ENCODE measurements at regions not wholly inside any gene's neighbourhood (a gene's known extent, or its start where the extent isn't known, plus 50 kb on each side); places are given as distances from the start of the nearest gene placed in this dataset.

DNA sequence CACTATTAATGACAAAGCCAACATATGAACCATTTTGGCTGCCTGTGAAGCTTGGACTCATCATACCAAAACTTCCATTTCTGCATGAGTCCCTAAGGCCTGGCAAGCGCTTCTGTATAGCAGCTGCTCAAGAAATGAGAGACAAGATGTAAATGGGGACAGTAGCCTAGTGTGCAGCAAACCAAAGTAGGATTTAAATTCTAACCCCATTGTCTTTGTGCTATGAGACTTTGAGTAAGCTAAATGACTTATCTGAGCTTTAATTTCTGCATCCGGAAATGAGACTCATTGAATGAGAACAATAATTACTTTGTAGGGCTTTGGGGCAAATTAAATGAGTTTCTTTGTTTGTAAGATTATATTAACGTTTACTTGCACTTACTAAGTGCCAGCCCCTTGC, 536.4 kb upstream of the CDH7 start:
- no peak for DNase-seq (ENCODE audit: low spot score)
- Mint-ChIP-seq H3K4me3 (no peak overlapping the region), H3K27me3 (ENCODE audit: low read depth) (no peaks in the 10 kb centered on the region), H3K9me3 (no peaks in the 10 kb centered on the region), H3K27ac (no peak overlapping the region), H3K36me3 (no peaks in the 10 kb centered on the region), H3K4me1 (peaks cover 4% of the 10 kb centered on the region)
- ATAC-seq = no peak
- POLR2A ChIA-PET = no interaction called here
- CTCF ChIA-PET = interaction anchor here (2.0 kb wide), 1 partner anchor 13 kb away, joined by 7 read pairs; no protein-coding TSS in a partner anchor
- TF ChIP-seq, protein P1, sequence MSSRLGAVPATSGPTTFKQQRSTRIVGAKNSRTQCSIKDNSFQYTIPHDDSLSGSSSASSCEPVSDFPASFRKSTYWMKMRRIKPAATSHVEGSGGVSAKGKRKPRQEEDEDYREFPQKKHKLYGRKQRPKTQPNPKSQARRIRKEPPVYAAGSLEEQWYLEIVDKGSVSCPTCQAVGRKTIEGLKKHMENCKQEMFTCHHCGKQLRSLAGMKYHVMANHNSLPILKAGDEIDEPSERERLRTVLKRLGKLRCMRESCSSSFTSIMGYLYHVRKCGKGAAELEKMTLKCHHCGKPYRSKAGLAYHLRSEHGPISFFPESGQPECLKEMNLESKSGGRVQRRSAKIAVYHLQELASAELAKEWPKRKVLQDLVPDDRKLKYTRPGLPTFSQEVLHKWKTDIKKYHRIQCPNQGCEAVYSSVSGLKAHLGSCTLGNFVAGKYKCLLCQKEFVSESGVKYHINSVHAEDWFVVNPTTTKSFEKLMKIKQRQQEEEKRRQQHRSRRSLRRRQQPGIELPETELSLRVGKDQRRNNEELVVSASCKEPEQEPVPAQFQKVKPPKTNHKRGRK (CRISPR knock-in tag; IDR thresholded peaks at IDR 0.05; ENCODE audit: borderline replicate concordance) = no peak
- no peak for TF ChIP-seq SMAD4 (CRISPR knock-in tag; IDR thresholded peaks at IDR 0.05)
- no peak for TF ChIP-seq IRF2 (CRISPR knock-in tag; IDR thresholded peaks at IDR 0.05; ENCODE audit: borderline replicate concordance, low read depth)
- TF ChIP-seq ZNF232 (CRISPR knock-in tag; IDR thresholded peaks at IDR 0.05) = no peak
- no peak for TF ChIP-seq NR1H2 (CRISPR knock-in tag; IDR thresholded peaks at IDR 0.05)
- no peak for TF ChIP-seq ZNF416 (CRISPR knock-in tag; IDR thresholded peaks at IDR 0.05)
- TF ChIP-seq, protein P2, sequence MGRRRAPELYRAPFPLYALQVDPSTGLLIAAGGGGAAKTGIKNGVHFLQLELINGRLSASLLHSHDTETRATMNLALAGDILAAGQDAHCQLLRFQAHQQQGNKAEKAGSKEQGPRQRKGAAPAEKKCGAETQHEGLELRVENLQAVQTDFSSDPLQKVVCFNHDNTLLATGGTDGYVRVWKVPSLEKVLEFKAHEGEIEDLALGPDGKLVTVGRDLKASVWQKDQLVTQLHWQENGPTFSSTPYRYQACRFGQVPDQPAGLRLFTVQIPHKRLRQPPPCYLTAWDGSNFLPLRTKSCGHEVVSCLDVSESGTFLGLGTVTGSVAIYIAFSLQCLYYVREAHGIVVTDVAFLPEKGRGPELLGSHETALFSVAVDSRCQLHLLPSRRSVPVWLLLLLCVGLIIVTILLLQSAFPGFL (CRISPR knock-in tag; IDR thresholded peaks at IDR 0.05; ENCODE audit: borderline replicate concordance) = no peak
- TF ChIP-seq ZNF423 (CRISPR knock-in tag; IDR thresholded peaks at IDR 0.05) = no peak
- TF ChIP-seq, protein P3, sequence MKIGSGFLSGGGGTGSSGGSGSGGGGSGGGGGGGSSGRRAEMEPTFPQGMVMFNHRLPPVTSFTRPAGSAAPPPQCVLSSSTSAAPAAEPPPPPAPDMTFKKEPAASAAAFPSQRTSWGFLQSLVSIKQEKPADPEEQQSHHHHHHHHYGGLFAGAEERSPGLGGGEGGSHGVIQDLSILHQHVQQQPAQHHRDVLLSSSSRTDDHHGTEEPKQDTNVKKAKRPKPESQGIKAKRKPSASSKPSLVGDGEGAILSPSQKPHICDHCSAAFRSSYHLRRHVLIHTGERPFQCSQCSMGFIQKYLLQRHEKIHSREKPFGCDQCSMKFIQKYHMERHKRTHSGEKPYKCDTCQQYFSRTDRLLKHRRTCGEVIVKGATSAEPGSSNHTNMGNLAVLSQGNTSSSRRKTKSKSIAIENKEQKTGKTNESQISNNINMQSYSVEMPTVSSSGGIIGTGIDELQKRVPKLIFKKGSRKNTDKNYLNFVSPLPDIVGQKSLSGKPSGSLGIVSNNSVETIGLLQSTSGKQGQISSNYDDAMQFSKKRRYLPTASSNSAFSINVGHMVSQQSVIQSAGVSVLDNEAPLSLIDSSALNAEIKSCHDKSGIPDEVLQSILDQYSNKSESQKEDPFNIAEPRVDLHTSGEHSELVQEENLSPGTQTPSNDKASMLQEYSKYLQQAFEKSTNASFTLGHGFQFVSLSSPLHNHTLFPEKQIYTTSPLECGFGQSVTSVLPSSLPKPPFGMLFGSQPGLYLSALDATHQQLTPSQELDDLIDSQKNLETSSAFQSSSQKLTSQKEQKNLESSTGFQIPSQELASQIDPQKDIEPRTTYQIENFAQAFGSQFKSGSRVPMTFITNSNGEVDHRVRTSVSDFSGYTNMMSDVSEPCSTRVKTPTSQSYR (CRISPR knock-in tag; IDR thresholded peaks at IDR 0.05) = no peak
- TF ChIP-seq, protein P4, sequence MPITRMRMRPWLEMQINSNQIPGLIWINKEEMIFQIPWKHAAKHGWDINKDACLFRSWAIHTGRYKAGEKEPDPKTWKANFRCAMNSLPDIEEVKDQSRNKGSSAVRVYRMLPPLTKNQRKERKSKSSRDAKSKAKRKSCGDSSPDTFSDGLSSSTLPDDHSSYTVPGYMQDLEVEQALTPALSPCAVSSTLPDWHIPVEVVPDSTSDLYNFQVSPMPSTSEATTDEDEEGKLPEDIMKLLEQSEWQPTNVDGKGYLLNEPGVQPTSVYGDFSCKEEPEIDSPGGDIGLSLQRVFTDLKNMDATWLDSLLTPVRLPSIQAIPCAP (CRISPR knock-in tag; IDR thresholded peaks at IDR 0.05) = no peak
- TF ChIP-seq, protein P5, sequence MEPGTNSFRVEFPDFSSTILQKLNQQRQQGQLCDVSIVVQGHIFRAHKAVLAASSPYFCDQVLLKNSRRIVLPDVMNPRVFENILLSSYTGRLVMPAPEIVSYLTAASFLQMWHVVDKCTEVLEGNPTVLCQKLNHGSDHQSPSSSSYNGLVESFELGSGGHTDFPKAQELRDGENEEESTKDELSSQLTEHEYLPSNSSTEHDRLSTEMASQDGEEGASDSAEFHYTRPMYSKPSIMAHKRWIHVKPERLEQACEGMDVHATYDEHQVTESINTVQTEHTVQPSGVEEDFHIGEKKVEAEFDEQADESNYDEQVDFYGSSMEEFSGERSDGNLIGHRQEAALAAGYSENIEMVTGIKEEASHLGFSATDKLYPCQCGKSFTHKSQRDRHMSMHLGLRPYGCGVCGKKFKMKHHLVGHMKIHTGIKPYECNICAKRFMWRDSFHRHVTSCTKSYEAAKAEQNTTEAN (CRISPR knock-in tag; IDR thresholded peaks at IDR 0.05) = no peak
- no peak for TF ChIP-seq MYBL2 (CRISPR knock-in tag; IDR thresholded peaks at IDR 0.05)
- no peak for TF ChIP-seq OVOL2 (CRISPR knock-in tag; IDR thresholded peaks at IDR 0.05; ENCODE audit: borderline replicate concordance)
- no peak for TF ChIP-seq ZNF219 (CRISPR knock-in tag; IDR thresholded peaks at IDR 0.05; ENCODE audit: borderline replicate concordance)
- TF ChIP-seq, protein P6, sequence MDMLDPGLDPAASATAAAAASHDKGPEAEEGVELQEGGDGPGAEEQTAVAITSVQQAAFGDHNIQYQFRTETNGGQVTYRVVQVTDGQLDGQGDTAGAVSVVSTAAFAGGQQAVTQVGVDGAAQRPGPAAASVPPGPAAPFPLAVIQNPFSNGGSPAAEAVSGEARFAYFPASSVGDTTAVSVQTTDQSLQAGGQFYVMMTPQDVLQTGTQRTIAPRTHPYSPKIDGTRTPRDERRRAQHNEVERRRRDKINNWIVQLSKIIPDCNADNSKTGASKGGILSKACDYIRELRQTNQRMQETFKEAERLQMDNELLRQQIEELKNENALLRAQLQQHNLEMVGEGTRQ (CRISPR knock-in tag; IDR thresholded peaks at IDR 0.05) = no peak
- TF ChIP-seq, protein P7, sequence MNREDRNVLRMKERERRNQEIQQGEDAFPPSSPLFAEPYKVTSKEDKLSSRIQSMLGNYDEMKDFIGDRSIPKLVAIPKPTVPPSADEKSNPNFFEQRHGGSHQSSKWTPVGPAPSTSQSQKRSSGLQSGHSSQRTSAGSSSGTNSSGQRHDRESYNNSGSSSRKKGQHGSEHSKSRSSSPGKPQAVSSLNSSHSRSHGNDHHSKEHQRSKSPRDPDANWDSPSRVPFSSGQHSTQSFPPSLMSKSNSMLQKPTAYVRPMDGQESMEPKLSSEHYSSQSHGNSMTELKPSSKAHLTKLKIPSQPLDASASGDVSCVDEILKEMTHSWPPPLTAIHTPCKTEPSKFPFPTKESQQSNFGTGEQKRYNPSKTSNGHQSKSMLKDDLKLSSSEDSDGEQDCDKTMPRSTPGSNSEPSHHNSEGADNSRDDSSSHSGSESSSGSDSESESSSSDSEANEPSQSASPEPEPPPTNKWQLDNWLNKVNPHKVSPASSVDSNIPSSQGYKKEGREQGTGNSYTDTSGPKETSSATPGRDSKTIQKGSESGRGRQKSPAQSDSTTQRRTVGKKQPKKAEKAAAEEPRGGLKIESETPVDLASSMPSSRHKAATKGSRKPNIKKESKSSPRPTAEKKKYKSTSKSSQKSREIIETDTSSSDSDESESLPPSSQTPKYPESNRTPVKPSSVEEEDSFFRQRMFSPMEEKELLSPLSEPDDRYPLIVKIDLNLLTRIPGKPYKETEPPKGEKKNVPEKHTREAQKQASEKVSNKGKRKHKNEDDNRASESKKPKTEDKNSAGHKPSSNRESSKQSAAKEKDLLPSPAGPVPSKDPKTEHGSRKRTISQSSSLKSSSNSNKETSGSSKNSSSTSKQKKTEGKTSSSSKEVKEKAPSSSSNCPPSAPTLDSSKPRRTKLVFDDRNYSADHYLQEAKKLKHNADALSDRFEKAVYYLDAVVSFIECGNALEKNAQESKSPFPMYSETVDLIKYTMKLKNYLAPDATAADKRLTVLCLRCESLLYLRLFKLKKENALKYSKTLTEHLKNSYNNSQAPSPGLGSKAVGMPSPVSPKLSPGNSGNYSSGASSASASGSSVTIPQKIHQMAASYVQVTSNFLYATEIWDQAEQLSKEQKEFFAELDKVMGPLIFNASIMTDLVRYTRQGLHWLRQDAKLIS (CRISPR knock-in tag; IDR thresholded peaks at IDR 0.05; ENCODE audit: borderline replicate concordance) = no peak
- no peak for TF ChIP-seq CBFB (CRISPR knock-in tag; IDR thresholded peaks at IDR 0.05; ENCODE audit: low read depth)
- TF ChIP-seq, protein P8, sequence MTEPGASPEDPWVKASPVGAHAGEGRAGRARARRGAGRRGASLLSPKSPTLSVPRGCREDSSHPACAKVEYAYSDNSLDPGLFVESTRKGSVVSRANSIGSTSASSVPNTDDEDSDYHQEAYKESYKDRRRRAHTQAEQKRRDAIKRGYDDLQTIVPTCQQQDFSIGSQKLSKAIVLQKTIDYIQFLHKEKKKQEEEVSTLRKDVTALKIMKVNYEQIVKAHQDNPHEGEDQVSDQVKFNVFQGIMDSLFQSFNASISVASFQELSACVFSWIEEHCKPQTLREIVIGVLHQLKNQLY (CRISPR knock-in tag; IDR thresholded peaks at IDR 0.05) = no peak
- TF ChIP-seq KAT7 (CRISPR knock-in tag; IDR thresholded peaks at IDR 0.05; ENCODE audit: borderline replicate concordance) = no peak
- no peak for TF ChIP-seq SOX15 (CRISPR knock-in tag; IDR thresholded peaks at IDR 0.05)
